GM23338 (cell line): ENCODE measurements at regions not wholly inside any gene's neighbourhood (a gene's known extent, or its start where the extent isn't known, plus 50 kb on each side); places are given as distances from the start of the nearest gene placed in this dataset.
"Not testable (repeated sequence)": the region's sequence is repeated elsewhere in the genome, so short reads cannot be mapped to it uniquely, and the experiment has no call there.

Source experiments
- ATAC-seq: fragments of 200-7000 bp; cut with Tn5 transposase; 3 replicates; pipeline ENCODE4 v1.9.1; 2020
- DNase-seq: peaks from one replicate; pipeline ENCODE4 v3.0.0-alpha.2; 2015; ENCODE audit warnings: low spot score
- H2AFZ ChIP-seq: fragments of 200-600 bp; sonication (generic); 2 replicates; pipeline ENCODE4 v1.8.0; 2016; ENCODE audit warnings: antibody characterized with exemption, mild to moderate bottlenecking, moderate library complexity
- H3F3A ChIP-seq: fragments of 200-600 bp; sonication (generic); replicated peaks from 2 replicates; pipeline ENCODE4 v1.8.0; 2017; ENCODE audit warnings: antibody characterized with exemption, mixed run types, low read depth
- H3K27ac ChIP-seq: fragments of 200-600 bp; sonication (generic); 2 replicates; pipeline ENCODE4 v1.6.1; 2016; ENCODE audit warnings: low read depth
- H3K27me3 ChIP-seq: fragments of 200-600 bp; sonication (generic); 2 replicates; pipeline ENCODE4 v1.8.0; 2016; ENCODE audit warnings: mild to moderate bottlenecking, mixed run types, moderate library complexity; ENCODE audit not compliant: insufficient read depth
- H3K36me3 ChIP-seq: fragments of 200-600 bp; sonication (generic); 2 replicates; pipeline ENCODE4 v1.8.0; 2016; ENCODE audit warnings: mild to moderate bottlenecking; ENCODE audit not compliant: insufficient read depth
- H3K4me1 ChIP-seq: fragments of 200-600 bp; sonication (generic); 2 replicates; pipeline ENCODE4 v1.8.0; 2016; ENCODE audit warnings: mild to moderate bottlenecking, moderate library complexity; ENCODE audit not compliant: insufficient read depth
- H3K4me2 ChIP-seq: fragments of 200-600 bp; sonication (generic); 2 replicates; pipeline ENCODE4 v1.7.1; 2017; ENCODE audit warnings: mixed run types
- H3K4me3 ChIP-seq: fragments of 200-600 bp; sonication (generic); 2 replicates; pipeline ENCODE4 v1.6.1; 2016; ENCODE audit warnings: mixed run types
- H3K79me2 ChIP-seq: fragments of 200-600 bp; sonication (generic); replicated peaks from 2 replicates; pipeline ENCODE4 v1.8.0; 2017; ENCODE audit warnings: mild to moderate bottlenecking; ENCODE audit not compliant: insufficient read depth
- H3K9me2 ChIP-seq: fragments of 200-600 bp; sonication (generic); 2 replicates; pipeline ENCODE4 v1.8.0; 2017; ENCODE audit not compliant: insufficient read depth
- H4K20me1 ChIP-seq: fragments of 200-600 bp; sonication (generic); replicated peaks from 2 replicates; pipeline ENCODE4 v1.8.0; 2017; ENCODE audit warnings: mild to moderate bottlenecking; ENCODE audit not compliant: insufficient read depth
- H3K27ac Mint-ChIP-seq: 2 replicates; pipeline ENCODE4 v1.8.0; 2020; ENCODE audit warnings: inconsistent platforms, mild to moderate bottlenecking, moderate library complexity, mixed read lengths
- H3K27me3 Mint-ChIP-seq: 3 replicates; pipeline ENCODE4 v1.8.0; 2022; ENCODE audit warnings: low read depth, mild to moderate bottlenecking, moderate library complexity, mixed read lengths, inconsistent platforms; ENCODE audit not compliant: insufficient read depth, poor library complexity
- H3K36me3 Mint-ChIP-seq: 3 replicates; pipeline ENCODE4 v1.8.0; 2021; ENCODE audit warnings: low read depth, mild to moderate bottlenecking, inconsistent platforms, moderate library complexity, mixed read lengths
- H3K4me1 Mint-ChIP-seq: 3 replicates; pipeline ENCODE4 v1.8.0; 2020; ENCODE audit warnings: mild to moderate bottlenecking, inconsistent platforms, mixed read lengths
- H3K4me3 Mint-ChIP-seq: 3 replicates; pipeline ENCODE4 v1.8.0; 2021; ENCODE audit warnings: moderate library complexity, mild to moderate bottlenecking, inconsistent platforms, mixed read lengths
- H3K9me3 Mint-ChIP-seq: 3 replicates; pipeline ENCODE4 v1.8.0; 2020; ENCODE audit warnings: moderate library complexity, mild to moderate bottlenecking, inconsistent platforms, mixed read lengths
- CTCF ChIP-seq, 2 experiments: fragments of 200-600 bp in 1 of 2; sonication (generic) in 1 of 2; conservative IDR thresholded peaks; 2 replicates each; pipeline versions ENCODE4 v1.5.1 to v1.6.1; 2016 to 2017; ENCODE audit warnings: antibody characterized with exemption in 2 of 2, low read depth in 2 of 2, mild to moderate bottlenecking in 2 of 2, moderate library complexity in 1 of 2
- ZNF462 ChIP-seq: fragments of 250-450 bp; sonication (Bioruptor Pico); IDR thresholded peaks from 2 replicates; pipeline ENCODE4 v1.5.0; 2020; ENCODE audit warnings: mild to moderate bottlenecking, moderate library complexity

GRCh38 chr3:102356506-102356905, 78.3 kb upstream of the ZPLD1 start:
- H3K27me3 Mint-ChIP-seq, result peaks cover 1% of the 10 kb centered on the region
- no peak overlapping the region for H3K4me3 Mint-ChIP-seq
- H3K36me3 Mint-ChIP-seq, result no peaks in the 10 kb centered on the region
- Histone ChIP-seq H3K4me2 (no peak overlapping the region), H3K4me1 (peaks cover 14% of the 10 kb centered on the region), H4K20me1 (no peaks in the 10 kb centered on the region), H3K9me2 (peaks cover 8% of the 10 kb centered on the region; the same call in 1 of the 2 replicates), H3K4me3 (no peak overlapping the region), H2AFZ (no peak overlapping the region), H3K36me3 (no peaks in the 10 kb centered on the region), H3K27me3 (no peaks in the 10 kb centered on the region), H3F3A (no peaks in the 10 kb centered on the region), H3K27ac (no peak overlapping the region), H3K79me2 (no peaks in the 10 kb centered on the region)
- H3K9me3 Mint-ChIP-seq, result no peaks in the 10 kb centered on the region
- TF ChIP-seq ZNF462 (peak; percentile 54; the same call in 1 of the 2 replicates), CTCF (conservative IDR thresholded peaks at IDR 0.05; ENCODE audit: low read depth in 2 of 2) (no peak)
- DNase-seq, result no peak
- peaks cover 33% of the 10 kb centered on the region for H3K4me1 Mint-ChIP-seq
- no peak overlapping the region for H3K27ac Mint-ChIP-seq
- ATAC-seq, result no peak; the same call in 2 of the 3 replicates

GRCh38 chr3:102357313-102357712, 77.5 kb upstream of the ZPLD1 start:
- not testable (repeated sequence) for DNase-seq, H3K36me3 Mint-ChIP-seq, H4K20me1 ChIP-seq, H3K27ac Mint-ChIP-seq, H3K4me2 ChIP-seq, H3K27me3 Mint-ChIP-seq, H3F3A ChIP-seq, H2AFZ ChIP-seq, H3K79me2 ChIP-seq, H3K9me2 ChIP-seq, H3K9me3 Mint-ChIP-seq, H3K36me3 ChIP-seq, H3K4me3 ChIP-seq, H3K27ac ChIP-seq, H3K27me3 ChIP-seq, H3K4me3 Mint-ChIP-seq
- H3K4me1 Mint-ChIP-seq, result peaks cover 34% of the 10 kb centered on the region
- H3K4me1 ChIP-seq, result peaks cover 14% of the 10 kb centered on the region
- peak; percentile 41; the same call in 1 of the 3 replicates for ATAC-seq
